Uterus (tissue), 2 donors: ENCODE measurements at regions not wholly inside any gene's neighbourhood (a gene's known extent, or its start where the extent isn't known, plus 50 kb on each side); places are given as distances from the start of the nearest gene placed in this dataset.

Source experiments
- POLR2A ChIP-seq, 2 donors: fragments of 450-650 bp; IDR thresholded peaks; one replicate each; pipeline ENCODE4 v1.6.1; 2016; ENCODE audit warnings: antibody characterized with exemption in 2 of 2, mild to moderate bottlenecking in 1 of 2, moderate library complexity in 1 of 2
- TF ChIP-seq, protein P1 (sequence below), 4 experiments: fragments of 200-600 bp in 2 of 4; fragments of 450-650 bp in 2 of 4; sonication (generic) in 2 of 4; IDR thresholded peaks; one replicate each; pipeline ENCODE4 v1.5.1; 2016 to 2019; ENCODE audit warnings: antibody characterized with exemption in 4 of 4, mild to moderate bottlenecking in 2 of 4, moderate library complexity in 1 of 4

GRCh38 chr3:77859156-77859555 is 819.3 kb downstream of the ROBO2 start:
- TF ChIP-seq POLR2A (IDR thresholded peaks at IDR 0.05): no peak
- TF ChIP-seq, protein P1, sequence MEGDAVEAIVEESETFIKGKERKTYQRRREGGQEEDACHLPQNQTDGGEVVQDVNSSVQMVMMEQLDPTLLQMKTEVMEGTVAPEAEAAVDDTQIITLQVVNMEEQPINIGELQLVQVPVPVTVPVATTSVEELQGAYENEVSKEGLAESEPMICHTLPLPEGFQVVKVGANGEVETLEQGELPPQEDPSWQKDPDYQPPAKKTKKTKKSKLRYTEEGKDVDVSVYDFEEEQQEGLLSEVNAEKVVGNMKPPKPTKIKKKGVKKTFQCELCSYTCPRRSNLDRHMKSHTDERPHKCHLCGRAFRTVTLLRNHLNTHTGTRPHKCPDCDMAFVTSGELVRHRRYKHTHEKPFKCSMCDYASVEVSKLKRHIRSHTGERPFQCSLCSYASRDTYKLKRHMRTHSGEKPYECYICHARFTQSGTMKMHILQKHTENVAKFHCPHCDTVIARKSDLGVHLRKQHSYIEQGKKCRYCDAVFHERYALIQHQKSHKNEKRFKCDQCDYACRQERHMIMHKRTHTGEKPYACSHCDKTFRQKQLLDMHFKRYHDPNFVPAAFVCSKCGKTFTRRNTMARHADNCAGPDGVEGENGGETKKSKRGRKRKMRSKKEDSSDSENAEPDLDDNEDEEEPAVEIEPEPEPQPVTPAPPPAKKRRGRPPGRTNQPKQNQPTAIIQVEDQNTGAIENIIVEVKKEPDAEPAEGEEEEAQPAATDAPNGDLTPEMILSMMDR (IDR thresholded peaks at IDR 0.05): no peak
